Esophagus squamous epithelium (tissue), 4 donors: ENCODE measurements at regions not wholly inside any gene's neighbourhood (a gene's known extent, or its start where the extent isn't known, plus 50 kb on each side); places are given as distances from the start of the nearest gene placed in this dataset.

Experiments used
- CTCF ChIP-seq, 6 experiments: fragments of 450-650 bp in 4 of 6; fragments of 200-600 bp in 2 of 6; sonication (generic) in 2 of 6; IDR thresholded peaks; one replicate each; pipeline ENCODE4 v1.5.1; 2016 to 2019; ENCODE audit warnings: antibody characterized with exemption in 6 of 6, mild to moderate bottlenecking in 4 of 6, moderate library complexity in 4 of 6
- POLR2A ChIP-seq, 4 donors: fragments of 450-650 bp; IDR thresholded peaks; one replicate each; pipeline ENCODE4 v1.6.1; 2017; ENCODE audit warnings: antibody characterized with exemption in 4 of 4, mild to moderate bottlenecking in 4 of 4, moderate library complexity in 3 of 4

DNA sequence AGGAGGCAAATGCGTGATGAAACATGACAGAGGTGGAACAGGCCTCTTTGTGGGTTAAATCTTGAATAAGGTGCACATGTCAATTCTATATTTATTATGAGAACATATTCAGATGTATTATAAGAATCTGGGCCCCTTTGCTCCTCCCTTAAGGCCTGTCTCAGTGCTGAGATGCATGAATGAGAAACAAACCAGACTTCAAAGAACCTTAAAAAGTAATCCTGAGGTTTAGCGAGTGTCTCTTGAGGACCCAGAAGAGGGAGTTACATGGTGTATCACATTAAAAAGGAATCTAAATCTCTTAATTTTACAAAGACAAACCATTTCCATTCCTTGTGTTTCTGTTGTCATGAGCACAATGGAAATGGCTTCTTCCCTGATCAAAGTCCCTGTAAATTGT is 170.9 kb upstream of the TBC1D5 start:
- TF ChIP-seq CTCF (IDR thresholded peaks at IDR 0.05) (no peak), POLR2A (IDR thresholded peaks at IDR 0.05) (no peak)
